DMS 273 treated with DMSO at 0.1 percent for 48 hours (cell line): ENCODE measurements at regions not wholly inside any gene's neighbourhood (a gene's known extent, or its start where the extent isn't known, plus 50 kb on each side); places are given as distances from the start of the nearest gene placed in this dataset.
A peak's percentile ranks its signal among the peaks of the same experiment; 100 is the strongest.

Source experiments
- DNase-seq: peaks from one replicate; lab custom pipeline; 2025; lab: John Stamatoyannopoulos, UW

DNA sequence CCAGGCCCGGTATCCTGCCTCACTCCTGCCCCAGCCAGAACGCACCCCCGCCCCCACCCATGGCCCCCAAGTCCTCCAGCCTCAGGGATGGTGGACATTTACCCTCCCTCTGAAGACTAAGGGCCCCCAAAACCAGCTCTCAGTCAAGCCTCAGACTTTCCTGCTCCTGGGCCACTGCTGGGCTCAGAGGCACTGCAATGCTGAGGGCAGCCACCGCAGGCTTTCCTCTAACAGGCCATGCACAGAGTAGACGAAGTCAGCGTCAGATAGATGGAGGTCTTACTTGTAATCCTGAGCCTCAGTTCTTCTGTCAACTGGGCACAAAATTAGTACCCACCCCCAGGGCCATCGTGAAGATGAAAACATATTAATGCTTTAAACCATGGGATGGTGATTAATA is 92.6 kb downstream of the TTC32 start:
- no peak for DNase-seq

DNA sequence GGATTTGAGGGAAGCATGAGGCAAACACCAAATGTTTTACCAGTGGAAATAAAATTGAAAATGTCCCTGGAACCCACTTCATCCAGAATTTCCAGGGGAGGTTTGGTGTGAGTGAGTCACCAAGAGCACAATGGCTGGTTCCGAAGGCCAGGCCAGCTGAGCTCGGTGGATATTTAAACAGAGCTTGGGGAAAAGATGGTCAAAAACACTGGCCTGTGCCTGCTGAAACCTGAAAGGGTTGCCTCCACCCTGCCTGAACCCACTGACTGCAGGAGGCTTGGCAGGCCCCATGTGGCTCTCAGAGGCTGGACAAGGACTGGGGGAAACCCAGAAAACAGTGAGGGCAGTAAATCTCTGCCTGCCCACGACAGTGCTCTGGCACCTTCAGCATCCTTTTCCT is 93.9 kb downstream of the TTC32 start:
- DNase-seq = no peak

DNA sequence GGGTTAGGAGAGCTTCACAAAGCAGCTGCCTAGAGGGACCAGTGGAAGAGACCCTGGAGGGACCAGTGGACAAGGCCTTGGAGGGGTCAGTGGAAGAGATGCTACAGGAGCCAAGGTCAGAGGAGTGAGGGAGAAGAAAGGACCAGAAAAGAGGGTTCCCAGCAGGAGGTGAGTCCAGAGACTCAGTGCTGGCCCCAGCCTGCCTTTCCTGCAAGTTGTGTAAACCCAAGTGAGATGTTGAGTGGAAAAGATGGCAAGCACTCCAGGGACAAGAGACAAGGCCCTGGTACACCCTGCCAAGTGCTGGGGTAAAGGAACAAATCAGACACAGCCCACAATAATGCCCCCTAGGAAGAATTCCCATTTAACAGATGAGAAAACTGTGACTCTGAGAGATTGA is 94.4 kb downstream of the TTC32 start:
- no peak for DNase-seq

DNA sequence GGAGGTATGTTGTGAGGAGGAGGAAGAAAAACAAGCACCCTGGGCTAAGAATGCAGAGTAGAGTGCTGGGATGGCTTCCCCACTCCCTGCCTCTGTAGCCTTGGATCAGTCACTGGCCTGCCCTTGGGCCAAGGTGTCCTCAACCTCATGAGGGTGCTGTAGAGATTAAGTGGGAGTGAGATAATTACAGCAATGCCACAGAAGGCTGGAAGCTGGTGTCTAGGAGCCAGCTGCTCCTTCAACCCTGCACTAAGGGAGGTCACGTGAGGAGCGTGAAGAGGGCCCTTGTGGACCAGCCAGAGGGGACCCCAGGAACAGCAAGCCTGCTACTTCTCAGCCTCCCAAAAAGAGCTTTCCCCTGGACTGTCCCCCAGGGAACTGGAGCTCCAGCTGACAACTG is 95.2 kb downstream of the TTC32 start:
- no peak for DNase-seq

DNA sequence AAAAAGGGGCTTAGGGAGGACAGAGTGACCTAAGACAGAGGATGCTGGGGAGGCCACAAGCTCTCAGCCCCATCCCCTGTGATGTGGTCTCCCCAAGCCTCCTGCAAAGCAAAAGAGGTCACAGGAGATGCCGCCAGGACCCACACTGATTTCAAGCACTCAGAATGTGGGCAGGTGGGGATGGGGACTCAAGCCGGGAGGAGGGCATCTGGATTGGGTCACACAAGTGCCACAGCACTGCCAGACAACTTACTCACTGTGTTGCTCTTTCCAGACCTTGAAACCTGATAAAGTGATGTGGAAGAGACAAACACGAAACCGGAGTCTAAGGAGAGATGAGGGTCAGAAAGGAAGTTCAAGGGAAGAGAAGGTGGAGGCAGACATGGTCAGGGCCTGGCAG is 95.7 kb downstream of the TTC32 start:
- no peak for DNase-seq

DNA sequence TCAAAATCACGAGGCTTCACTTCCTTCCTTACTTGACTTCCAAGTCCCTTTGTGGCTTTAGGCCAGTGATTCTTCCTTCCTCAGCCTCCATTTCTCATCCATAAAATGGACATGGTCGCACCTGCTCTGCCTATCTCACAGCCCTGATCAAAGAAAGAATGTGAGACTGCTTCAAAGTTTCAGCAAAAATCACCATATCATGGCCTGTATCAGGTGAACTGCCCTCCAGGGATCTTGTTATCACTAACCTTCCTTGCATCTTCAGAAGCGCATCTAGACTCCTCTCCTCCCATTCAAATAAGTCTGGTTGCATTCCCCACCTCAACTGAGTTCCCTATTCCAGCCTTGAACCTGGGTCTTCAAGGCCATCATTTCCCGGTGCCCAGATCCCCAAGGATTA is 96.5 kb downstream of the TTC32 start:
- no peak for DNase-seq

DNA sequence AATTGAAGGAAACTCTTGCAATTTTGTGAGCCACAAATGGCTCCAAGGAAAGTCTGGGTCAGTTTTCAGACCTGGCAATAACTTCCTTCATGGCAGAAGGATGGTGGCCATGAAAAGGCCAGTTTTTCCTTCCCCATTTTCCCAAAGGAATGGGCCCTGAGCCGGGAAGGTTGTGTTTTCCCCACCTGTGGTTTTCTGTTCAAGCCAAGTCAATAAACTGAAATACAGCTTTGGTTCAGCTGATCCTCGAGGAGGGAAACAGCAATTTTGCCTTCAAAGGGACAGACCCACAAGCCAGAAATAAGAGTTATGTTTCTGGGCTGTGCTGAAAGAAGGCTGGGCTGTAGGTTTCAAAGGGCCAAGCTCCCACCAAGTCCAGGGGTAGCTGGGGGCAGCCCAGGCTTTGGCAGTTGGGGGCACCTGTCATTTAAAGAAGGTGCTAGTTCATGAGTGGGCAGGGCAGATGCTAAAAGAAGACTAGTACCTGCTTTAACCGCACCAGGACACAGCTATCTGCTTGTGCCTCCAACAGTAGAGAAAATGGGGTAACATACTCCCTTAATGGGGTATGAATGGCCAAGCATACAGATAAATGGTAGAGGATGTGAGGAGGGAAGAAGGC is 97.0 kb downstream of the TTC32 start:
- no peak for DNase-seq

DNA sequence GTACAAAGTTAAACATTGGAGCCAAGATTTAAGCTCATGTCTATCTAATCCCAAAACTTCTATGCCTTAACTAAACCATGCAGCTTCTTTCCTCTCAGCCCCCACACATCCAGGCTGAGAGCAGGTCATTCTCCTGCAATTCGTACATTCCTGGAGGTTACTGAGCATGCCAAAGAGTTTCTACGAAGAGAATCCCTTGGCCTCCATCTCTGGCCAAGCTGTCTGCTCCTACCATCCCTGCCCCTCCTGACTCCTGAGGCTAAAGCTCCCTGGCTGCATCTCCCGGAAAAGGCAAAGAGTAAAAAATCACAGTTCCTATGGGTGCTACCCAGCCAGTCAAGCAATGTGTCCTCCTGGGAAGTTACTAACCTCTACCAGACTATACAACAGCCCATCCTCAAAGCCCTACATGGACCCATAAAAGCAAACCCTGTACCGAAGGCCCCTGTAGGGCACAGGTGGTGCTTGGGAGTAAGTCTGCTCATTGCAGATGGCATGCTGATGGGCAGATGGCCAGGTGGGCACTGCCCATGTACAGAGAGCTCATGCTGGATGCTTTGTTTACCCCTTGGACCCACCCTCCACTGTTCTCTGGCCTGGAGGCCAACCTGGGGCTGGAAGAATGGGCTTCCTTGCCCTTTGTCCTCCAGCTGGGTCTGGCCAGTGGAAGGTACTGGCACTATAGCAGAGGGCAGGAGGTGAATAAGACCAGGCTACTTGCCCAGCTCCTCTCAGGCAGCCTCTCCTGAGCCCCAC is 99.5 kb downstream of the TTC32 start:
- no peak for DNase-seq

DNA sequence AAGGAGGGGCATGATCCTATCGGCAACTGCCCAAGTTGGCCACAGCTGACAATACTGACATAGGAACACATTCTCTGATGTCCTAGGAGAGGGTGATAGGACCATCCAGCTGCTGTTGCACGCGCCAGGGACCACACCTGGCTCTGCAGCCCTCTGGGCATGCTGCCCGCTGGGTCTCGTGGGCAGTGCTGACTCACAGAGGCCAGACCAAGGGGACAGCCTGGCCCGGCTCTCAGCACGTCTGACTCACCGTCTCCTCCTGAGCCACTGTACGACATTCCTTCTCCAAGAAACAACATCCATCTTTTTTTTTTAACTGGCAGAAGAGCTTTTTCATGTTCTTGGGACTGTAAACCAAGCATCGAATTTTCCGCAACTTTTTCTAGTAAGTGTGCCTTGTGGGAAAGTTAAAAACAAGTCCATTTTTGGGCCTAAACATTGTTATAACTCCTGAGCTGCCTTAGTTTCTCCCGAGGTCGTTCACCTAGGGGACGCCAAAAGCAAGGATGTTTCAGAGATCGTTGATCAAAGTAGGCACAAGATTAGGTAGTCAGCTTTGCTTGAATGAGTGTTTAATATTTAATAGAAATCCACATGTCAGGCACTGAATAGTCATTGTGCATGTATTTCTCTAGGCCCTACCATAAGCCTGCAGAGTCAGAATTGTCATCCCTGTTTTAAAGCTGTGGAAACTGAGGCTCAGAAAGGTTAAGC is 100.3 kb downstream of the TTC32 start:
- DNase-seq = no peak

DNA sequence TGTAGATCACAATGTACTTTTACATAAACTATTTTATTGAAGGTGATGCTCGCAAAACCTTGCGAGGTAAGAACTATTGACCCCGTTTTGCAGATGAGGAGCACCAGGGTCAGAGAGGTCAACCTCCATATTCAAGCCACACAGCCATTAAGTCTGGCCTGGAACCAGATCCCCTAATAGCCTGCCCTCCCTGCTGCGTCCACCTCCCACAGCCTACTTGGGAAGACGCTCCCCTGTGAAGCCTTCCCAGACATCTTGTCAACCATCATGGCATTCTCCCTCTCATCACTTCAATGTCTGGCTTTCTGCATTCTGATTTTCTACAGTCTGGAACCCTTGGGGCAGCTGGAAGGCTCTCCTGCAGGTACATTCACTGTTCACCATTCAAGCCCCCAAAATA is 101.0 kb downstream of the TTC32 start:
- DNase-seq = no peak

DNA sequence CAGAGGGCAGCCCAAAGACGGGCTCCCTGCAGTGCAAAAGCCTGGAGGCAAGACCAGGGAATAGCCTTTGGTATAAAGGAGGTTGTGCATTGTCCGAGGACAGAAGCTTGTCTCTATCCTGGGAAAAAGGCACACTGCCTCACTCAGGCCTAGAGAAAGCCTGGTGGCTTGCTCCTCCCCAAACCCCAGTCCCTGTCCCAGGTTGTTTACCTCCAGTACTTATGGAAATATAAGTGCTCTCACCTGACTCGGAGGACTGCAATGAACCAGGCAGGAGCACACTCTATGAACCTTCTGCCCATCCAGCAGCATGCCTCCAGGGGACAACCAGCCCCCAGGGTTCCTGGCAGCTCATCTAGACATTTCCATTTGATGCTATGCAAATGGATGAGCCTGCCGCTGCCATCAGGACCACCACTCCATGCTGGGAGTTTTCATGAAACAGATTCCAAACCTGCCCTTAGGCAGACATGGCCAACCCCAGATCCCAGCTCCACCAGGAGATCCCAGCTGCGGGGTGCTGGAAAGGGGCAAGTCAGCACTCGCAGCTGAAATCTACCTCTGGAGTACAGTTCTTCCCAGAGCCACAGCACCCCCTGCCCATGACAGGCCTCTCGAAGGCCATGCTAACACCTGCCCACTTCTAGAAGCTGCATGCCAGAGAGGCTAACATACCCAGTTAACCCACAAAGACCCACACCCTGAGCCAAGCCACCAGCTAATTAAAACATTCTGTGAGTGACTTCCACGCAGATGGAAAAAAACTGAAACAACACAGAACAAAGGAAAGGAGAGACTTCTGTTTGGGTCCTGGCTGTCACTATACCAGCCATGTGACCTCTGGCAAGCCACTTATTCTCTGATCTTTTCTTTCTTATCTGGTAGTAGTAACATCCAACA is 101.7 kb downstream of the TTC32 start:
- DNase-seq = no peak

DNA sequence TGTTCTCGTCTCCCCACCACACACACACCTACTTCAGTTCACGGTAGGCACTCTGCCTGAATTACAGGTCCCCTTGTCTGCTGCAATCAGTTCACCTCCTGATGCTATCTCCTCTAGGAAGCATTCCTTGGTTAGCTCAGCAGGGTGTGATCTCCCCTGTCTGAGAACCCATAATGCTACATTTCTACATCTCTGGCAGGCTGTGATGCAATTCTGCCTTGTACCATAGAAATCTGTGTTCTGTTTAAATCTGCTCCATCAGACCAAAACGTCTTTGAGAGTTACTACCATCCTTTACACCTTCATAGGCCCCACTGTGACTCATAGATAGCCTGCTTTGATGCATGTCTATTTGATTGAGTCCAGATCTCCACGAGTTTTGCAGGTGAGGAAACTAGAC is 103.9 kb downstream of the TTC32 start:
- DNase-seq = no peak

DNA sequence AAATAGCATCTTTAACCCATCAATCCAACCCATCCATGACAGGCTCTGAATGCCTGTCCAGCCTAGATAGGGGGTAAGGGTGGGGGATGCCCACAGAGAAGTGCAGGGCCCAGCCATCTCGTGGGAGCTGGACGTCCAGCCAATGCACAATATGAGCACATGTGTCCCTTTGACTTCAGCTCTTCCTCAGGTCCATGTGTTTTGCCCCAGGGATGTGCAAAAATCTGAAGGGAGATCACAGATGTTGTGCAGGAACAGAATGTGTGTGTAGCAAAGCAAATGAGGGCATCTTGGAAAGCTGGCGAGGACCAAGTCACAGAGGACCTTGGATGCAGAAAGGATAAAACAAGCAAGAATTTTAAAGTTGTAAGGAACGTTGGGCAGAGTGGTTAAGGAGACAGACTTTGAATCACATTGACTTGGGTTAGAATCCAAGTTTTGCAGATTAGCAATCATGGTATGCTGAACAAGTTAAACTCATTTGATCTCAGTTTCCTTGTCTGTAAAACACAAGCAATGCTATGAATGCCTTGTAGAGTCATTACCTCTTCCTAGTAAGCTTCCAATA is 104.5 kb downstream of the TTC32 start:
- DNase-seq = no peak

DNA sequence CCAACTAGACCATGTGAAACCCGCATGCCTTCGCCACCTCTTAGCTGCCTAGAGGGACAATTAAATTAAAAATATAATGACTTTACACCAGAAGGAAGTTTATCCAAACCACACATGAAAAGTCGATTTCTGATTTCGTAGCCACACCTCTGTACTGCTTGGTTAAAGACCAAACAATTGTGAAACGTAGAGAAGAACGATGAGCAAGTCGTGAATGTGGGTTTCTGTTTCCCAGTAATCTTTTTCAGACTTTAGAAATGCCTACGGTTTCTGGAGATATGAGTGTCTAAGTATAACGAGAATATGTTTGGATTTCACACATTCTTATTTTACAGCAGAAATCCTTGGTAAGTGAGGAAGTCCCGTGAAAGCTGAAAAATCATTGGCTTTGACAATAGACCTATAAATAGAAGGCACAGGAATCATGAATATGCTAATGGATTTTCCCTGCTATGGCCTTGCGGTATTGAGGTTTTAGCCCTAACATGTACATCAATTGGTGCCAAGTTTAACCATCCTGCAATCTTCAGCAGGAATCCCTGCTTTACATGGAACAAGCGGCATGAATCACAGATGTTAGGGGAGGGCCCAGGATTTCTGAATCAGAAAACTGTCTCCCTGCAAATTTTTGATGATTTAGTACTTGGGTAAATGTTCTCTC is 105.6 kb downstream of the TTC32 start:
- peak; percentile 4 for DNase-seq

DNA sequence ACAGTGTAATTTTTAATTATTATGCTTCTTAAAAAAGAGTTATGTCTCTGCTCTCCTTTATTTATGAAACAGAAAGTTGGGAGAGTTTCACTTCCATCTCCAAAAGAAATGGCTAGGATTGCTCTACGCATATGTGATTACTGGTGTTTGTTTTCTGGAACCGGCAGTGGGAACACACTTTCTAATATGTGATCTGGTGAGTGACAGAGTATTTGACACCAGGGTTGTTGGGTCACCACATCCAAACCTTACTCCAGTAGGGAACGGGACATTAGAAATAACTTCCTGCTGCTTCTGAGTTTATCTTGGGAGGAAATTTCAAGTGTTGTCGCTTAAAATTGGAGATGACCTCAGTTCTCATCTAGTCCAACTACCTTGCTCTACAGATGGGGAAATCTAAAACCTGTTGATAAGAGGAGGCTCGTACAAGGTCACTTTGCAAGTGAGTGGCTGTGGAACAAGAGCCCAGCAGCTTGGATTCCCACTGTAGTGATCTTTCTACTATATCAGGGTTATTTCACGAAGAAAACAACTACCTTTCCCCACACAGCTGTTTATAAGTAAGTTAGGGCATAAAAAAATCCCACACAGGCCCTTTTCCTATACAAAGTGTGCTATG is 108.5 kb downstream of the TTC32 start:
- DNase-seq = no peak

DNA sequence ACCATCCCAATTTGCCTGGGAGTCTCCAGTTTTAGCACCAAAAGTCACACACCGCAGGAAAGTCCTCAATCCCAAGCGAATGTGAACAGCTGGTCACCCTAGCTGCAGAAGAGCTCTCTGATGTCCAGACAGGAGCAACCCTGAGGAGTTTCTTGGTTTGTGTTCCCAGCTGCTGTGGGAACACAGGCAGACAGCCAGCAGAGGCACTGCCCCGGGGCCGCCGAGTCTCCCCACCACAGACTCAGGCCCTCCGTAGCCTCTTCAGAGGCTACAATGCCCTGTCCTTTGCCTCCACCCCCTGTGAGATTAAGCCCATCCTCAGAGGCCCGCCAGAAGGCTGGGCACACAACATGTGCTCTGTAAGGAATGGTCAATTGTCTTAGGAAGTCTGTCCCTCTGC is 111.5 kb downstream of the TTC32 start:
- no peak for DNase-seq

DNA sequence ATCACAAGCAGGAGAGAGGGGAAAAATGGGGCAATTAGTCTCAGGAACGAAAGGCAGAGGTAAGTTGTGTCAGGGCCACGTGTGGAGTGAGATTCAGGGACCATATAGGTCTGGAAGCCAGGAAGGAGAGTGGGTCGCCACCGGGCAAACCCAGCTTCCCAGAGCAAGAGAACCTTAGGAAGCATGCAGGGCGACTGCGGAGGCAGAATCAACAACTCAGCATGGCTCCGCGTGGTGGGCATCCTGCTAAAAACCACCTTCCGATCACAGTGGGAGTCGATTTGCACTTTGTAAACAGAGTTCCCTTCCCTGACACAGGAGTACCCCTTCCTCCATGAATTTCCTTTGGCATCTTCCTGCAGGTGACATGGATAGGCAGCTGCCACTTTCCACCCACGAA is 114.6 kb downstream of the TTC32 start:
- DNase-seq = no peak

DNA sequence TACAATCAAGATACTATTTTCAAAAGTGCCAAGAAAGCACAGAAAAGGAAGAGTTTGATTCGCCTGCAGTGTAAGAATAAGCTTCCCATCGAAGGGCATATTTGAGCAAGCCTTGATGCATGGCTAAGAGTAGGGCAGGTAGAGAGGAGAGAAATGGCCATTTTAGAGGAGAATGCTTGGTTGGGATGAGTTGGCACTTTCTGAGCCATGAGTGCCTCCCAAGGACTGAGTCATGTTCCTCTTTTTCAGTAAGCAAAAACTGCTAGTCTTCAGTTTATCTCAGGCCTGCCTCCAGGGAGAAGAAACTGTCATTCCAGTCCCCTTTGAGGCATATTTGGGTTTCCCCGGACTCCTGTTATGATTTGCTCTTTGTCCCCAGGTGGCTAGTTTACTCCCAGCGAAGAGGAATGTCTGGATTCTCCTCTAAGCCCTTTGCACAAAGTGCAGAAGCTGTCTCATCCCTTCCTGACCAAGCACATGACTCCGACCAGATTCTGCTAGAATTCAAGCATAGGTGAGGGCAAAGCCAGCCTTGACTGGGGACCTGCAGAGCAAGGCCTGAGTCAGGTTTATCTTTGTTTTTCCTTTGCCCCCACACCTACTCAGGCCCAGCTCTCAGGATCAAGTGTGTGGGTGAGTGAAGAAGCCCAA is 115.2 kb downstream of the TTC32 start:
- DNase-seq = no peak

DNA sequence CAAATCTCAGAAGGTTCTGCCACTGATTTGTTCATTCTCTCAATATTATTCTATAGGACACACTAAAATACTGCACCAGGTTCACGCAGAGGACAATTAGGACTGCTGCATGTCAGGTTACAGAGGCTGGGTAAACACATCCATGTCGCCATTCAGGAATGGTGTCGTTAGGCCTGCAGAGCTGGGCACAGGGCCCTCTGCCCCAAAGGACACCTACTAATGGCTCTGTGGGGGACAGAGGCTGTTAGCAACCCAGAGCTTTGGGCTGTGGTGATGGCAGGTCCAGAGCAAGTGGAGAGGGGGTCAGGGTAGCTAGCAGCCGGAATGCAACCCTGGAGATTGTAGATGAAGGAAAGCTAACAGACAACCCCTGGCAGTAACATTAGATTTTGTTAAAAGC is 115.9 kb downstream of the TTC32 start:
- no peak for DNase-seq

DNA sequence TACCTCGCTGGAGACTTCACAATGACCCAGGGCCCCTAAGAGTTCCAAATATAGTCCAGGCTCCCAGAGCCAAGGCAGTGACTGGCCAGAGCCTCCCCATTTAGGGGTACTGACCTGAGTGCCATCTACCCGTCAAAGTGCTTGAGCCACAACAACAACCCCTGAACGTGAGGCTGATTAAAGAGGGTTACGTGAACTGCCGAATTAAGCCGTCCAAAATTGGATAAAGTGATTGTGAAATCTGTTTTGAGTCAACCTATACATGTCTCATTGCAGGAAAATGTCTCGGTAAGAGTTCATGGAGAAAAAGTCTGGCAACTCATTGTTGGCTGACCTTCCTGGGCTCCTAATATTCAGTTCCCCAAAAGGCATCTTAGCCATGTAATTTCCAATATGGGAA is 116.3 kb downstream of the TTC32 start:
- no peak for DNase-seq

DNA sequence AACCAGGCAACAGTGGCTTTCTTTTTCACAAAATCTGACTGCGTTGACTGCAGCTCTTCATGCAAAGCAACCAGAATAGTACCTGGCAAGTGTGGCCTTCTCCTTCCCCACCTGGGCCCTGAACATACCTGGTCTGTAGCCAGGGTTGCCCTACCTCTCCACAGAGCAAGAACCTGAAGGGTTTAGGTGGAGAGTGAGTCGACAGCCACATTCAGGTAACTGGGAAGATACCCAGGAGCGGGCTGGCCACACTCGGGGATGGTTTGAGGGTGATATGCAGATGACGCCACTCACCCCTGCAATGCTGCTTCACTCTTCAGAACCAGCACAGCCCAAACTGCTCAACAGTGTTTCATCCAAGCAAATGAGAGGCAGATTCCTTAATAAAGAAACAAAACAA is 117.3 kb downstream of the TTC32 start:
- DNase-seq = no peak
